Heart left ventricle (tissue), 16 donors: ENCODE measurements at regions not wholly inside any gene's neighbourhood (a gene's known extent, or its start where the extent isn't known, plus 50 kb on each side); places are given as distances from the start of the nearest gene placed in this dataset.

Experiments
- ATAC-seq, 4 donors: fragments of 200-7000 bp; cut with Tn5 transposase; one replicate each; pipeline ENCODE4 v1.9.1; 2020 to 2022; ENCODE audit warnings: moderate library complexity in 4 of 4, mild to moderate bottlenecking in 3 of 4, moderate number of reproducible peaks in 1 of 4
- DNase-seq, 5 donors: peaks; one replicate each; pipeline ENCODE4 v3.0.0-alpha.2; 2020
- H3K27ac ChIP-seq, 12 donors: fragments of 200-600 bp; sonication (generic) in 4 of 12; one replicate each; pipeline versions ENCODE4 v1.5.0 to v1.8.0; 2016 to 2022; ENCODE audit warnings: mild to moderate bottlenecking in 2 of 12
- H3K27me3 ChIP-seq, 9 donors: fragments of 200-600 bp; sonication (generic) in 2 of 9; one replicate each; pipeline versions ENCODE4 v1.5.1 to v1.8.0; 2016 to 2022; ENCODE audit warnings: mild to moderate bottlenecking in 3 of 9
- H3K36me3 ChIP-seq, 9 donors: fragments of 200-600 bp; sonication (generic) in 2 of 9; one replicate each; pipeline versions ENCODE4 v1.5.0 to v1.8.0; 2018 to 2022; ENCODE audit warnings: mild to moderate bottlenecking in 2 of 9
- H3K4me1 ChIP-seq, 12 donors: fragments of 200-600 bp; sonication (generic) in 4 of 12; one replicate each; pipeline versions ENCODE4 v1.5.0 to v1.8.0; 2016 to 2022; ENCODE audit warnings: mild to moderate bottlenecking in 3 of 12
- H3K4me3 ChIP-seq, 12 donors: fragments of 200-600 bp; sonication (generic) in 4 of 12; one replicate each; pipeline versions ENCODE4 v1.5.0 to v1.8.0; 2017 to 2022; ENCODE audit warnings: mild to moderate bottlenecking in 9 of 12, moderate library complexity in 4 of 12
- H3K9me3 ChIP-seq, 12 donors: fragments of 200-600 bp; sonication (generic) in 4 of 12; one replicate each; pipeline versions ENCODE4 v1.5.0 to v1.8.0; 2016 to 2022; ENCODE audit warnings: mild to moderate bottlenecking in 1 of 12
- CTCF ChIP-seq, 12 donors: fragments of 200-600 bp; sonication (generic) in 4 of 12; IDR thresholded peaks; one replicate each; pipeline versions ENCODE4 v1.5.0 to v1.8.0; 2018 to 2022; ENCODE audit warnings: antibody characterized with exemption in 12 of 12, mild to moderate bottlenecking in 5 of 12
- POLR2A ChIP-seq, 2 donors: fragments of 450-650 bp; IDR thresholded peaks; one replicate each; pipeline ENCODE4 v1.6.1; 2017; ENCODE audit warnings: antibody characterized with exemption in 2 of 2, mild to moderate bottlenecking in 2 of 2, moderate library complexity in 2 of 2
- WGBS, 4 donors: extraction: QIAGEN DNeasy Blood & Tissue Kit in 2 of 4; methylation state at CpG; one replicate each; pipeline versions ENCODE4 v1.1.5 to v1.1.7; 2013 to 2018; 5-methylcytosine and 5-hydroxymethylcytosine counted together
- intact Hi-C, 10 donors: fragments of 100-400 bp; cut with DNase I; formaldehyde crosslinking; loops; one replicate each; pipeline versions ENCODE4 v1.11.1 to v1.14.2; 2022
- donor health status: ischemic (EF 13 %, LVEDD 7.1; RV severe dilation, severe dysfunction).
- donor health status: healthy with polysubstance abuse.
- donor health status: DM: no; HTN: yes; CAD: no.
- donor health status: DM: no; HTN: no; CAD: no.
- donor health status: ischemic (EF 25% LVEDD 6.9; RV normal size, moderate dysfunction).
- donor health status: ischemic (EF 25% LVEDD 5.7; RV mildly dilated, moderate dysfunction).
- donor health status: healthy.
- donor health status: DM: yes; HTN: yes; CAD: no.
- donor health status: ischemic (EF 35%, LVEDD 5.7; RV mildly dilated, moderate dysfunction).
- donor health status: nonischemic (EF 11% LVEDD 7.7; RV severe dilation, severe dysfunction).
- donor health status: DM: yes; HTN: yes; CAD: no.
- donor health status: PGD.
- donor health status: ischemic (EF 29% LVEDD 5.4; RV normal size, mild dysfunction).
- donor health status: nonischemic (EF 23%, LVEDD 6.1; RV moderate dilation, normal function).

GRCh38 chr1:37108596-37109188 lies 74.4 kb upstream of the GRIK3 start:
- intact Hi-C loops, result no loop called here
- Histone ChIP-seq H3K27ac (no peak overlapping the region), H3K27me3 (peaks cover 0 to 5% (median 0%) of the 10 kb centered on the region in 9 donors), H3K9me3 (peaks cover 0 to 6% (median 0%) of the 10 kb centered on the region in 12 donors), H3K36me3 (no peaks in the 10 kb centered on the region), H3K4me1 (peaks cover 0 to 13% (median 0%) of the 10 kb centered on the region in 12 donors), H3K4me3 (no peak overlapping the region)
- TF ChIP-seq POLR2A (IDR thresholded peaks at IDR 0.05), result no peak
- WGBS, 4 donors, result 37 to 66% (median 52%) methylated on average over 8 to 9 of the region's 9 CpGs
- no peak for DNase-seq
- ATAC-seq, result peak in 2 of 4 donors; percentile 34 to 58

- Histone ChIP-seq H3K27ac (no peak overlapping the region), H3K36me3 (no peaks in the 10 kb centered on the region), H3K4me3 (no peak overlapping the region), H3K27me3 (peaks cover 0 to 5% (median 0%) of the 10 kb centered on the region in 9 donors), H3K4me1 (peaks cover 0 to 13% (median 0%) of the 10 kb centered on the region in 12 donors), H3K9me3 (no peaks in the 10 kb centered on the region)
- ATAC-seq (no peak), DNase-seq (no peak)
- intact Hi-C loops, result no loop called here
- TF ChIP-seq CTCF (IDR thresholded peaks at IDR 0.05) (no peak), POLR2A (IDR thresholded peaks at IDR 0.05) (no peak)
- 21 to 75% (median 37%) methylated on average over 1 of the region's 1 CpG for WGBS, 4 donors
Measured at GRCh38 chr1:37112430-37112829, 78.1 kb upstream of the GRIK3 start.

- ATAC-seq (no peak), DNase-seq (no peak)
- H3K27ac ChIP-seq, result no peak overlapping the region
- H3K9me3 ChIP-seq, result no peaks in the 10 kb centered on the region
- H3K4me3 ChIP-seq, result no peak overlapping the region
- H3K36me3 ChIP-seq, result no peaks in the 10 kb centered on the region
- WGBS, 4 donors, result 78 to 88% (median 88%) methylated on average over 6 of the region's 6 CpGs
- H3K4me1 ChIP-seq, result peaks cover 0 to 11% (median 0%) of the 10 kb centered on the region in 12 donors
- TF ChIP-seq POLR2A (IDR thresholded peaks at IDR 0.05) (no peak), CTCF (IDR thresholded peaks at IDR 0.05) (no peak)
- peaks cover 0 to 5% (median 0%) of the 10 kb centered on the region in 9 donors for H3K27me3 ChIP-seq
- intact Hi-C loops, result no loop called here
Measured at GRCh38 chr1:37113285-37113997, 79.1 kb upstream of the GRIK3 start.

- DNase-seq (no peak), ATAC-seq (no peak)
- 35 to 42% (median 39%) methylated on average over 1 of the region's 1 CpG for WGBS, 4 donors
- peaks cover 0 to 11% (median 0%) of the 10 kb centered on the region in 12 donors for H3K9me3 ChIP-seq
- TF ChIP-seq POLR2A (IDR thresholded peaks at IDR 0.05), result no peak
- no peak for TF ChIP-seq CTCF (IDR thresholded peaks at IDR 0.05)
- no peak overlapping the region for H3K4me3 ChIP-seq
- intact Hi-C loops, result no loop called here
- H3K27ac ChIP-seq, result no peak overlapping the region
- peaks cover 0 to 15% (median 0%) of the 10 kb centered on the region in 9 donors for H3K27me3 ChIP-seq
- H3K4me1 ChIP-seq, result no peaks in the 10 kb centered on the region
- H3K36me3 ChIP-seq, result no peaks in the 10 kb centered on the region
Measured at GRCh38 chr1:37118790-37119189, 84.5 kb upstream of the GRIK3 start.
